DOHH2 (cell line): ENCODE measurements at regions not wholly inside any gene's neighbourhood (a gene's known extent, or its start where the extent isn't known, plus 50 kb on each side); places are given as distances from the start of the nearest gene placed in this dataset.

Source experiments
- CTCF ChIP-seq: fragments of 200-600 bp; sonication (generic); IDR thresholded peaks from one replicate; pipeline ENCODE4 v1.5.1; 2014; ENCODE audit warnings: antibody characterized with exemption, mild to moderate bottlenecking, low read depth, low read length; ENCODE audit not compliant: poor library complexity, severe bottlenecking
- EZH2phosphoT487 ChIP-seq: fragments of 200-600 bp; sonication (generic); IDR thresholded peaks from 2 replicates; pipeline ENCODE4 v1.6.1; 2017; ENCODE audit warnings: borderline replicate concordance, mild to moderate bottlenecking, antibody characterized with exemption, low read length, moderate library complexity, mixed read lengths

- TF ChIP-seq CTCF: no peak
- no peak for TF ChIP-seq EZH2phosphoT487
These were observed 1155.8 kb upstream of the TMEFF2 start for GRCh38 chr2:193350509-193350908.
